Liver (tissue), 3 donors: ENCODE measurements at regions not wholly inside any gene's neighbourhood (a gene's known extent, or its start where the extent isn't known, plus 50 kb on each side); places are given as distances from the start of the nearest gene placed in this dataset.

Source experiments
- CTCF ChIP-seq: fragments of 150-350 bp; IDR thresholded peaks from 2 replicates; pipeline ENCODE4 v1.5.1; 2017; ENCODE audit warnings: improper control_type of control experiment, low read depth, low read length; ENCODE audit not compliant: missing input control
- FOXA1 ChIP-seq: IDR thresholded peaks from 2 replicates; pipeline ENCODE4 v1.6.1; 2016; ENCODE audit warnings: antibody characterized with exemption
- HNF4A ChIP-seq, 2 donors: conservative IDR thresholded peaks; 2 replicates each; pipeline ENCODE4 v1.6.1; 2016; ENCODE audit warnings: antibody characterized with exemption in 2 of 2, mild to moderate bottlenecking in 2 of 2
- HNF4G ChIP-seq: IDR thresholded peaks from 2 replicates; pipeline ENCODE4 v1.6.1; 2016; ENCODE audit warnings: antibody characterized with exemption
- JUND ChIP-seq, 2 donors: IDR thresholded peaks; 2 replicates each; pipeline ENCODE4 v1.6.1; 2016; ENCODE audit warnings: antibody characterized with exemption in 2 of 2
- RAD21 ChIP-seq, 2 donors: IDR thresholded peaks; 2 replicates each; pipeline ENCODE4 v1.6.1; 2016; ENCODE audit warnings: antibody characterized with exemption in 2 of 2, mild to moderate bottlenecking in 2 of 2
- SP1 ChIP-seq: IDR thresholded peaks from 2 replicates; pipeline ENCODE4 v1.6.1; 2018; ENCODE audit warnings: antibody characterized with exemption, mild to moderate bottlenecking
- TAF1 ChIP-seq: conservative IDR thresholded peaks from 2 replicates; pipeline ENCODE4 v1.6.1; 2016; ENCODE audit warnings: antibody characterized with exemption, mild to moderate bottlenecking
- TF ChIP-seq, protein P1 (sequence below): IDR thresholded peaks from 2 replicates; pipeline ENCODE4 v1.6.1; 2016; ENCODE audit warnings: antibody characterized with exemption
- donor health status: healthy.
- donor health status: healthy.

DNA sequence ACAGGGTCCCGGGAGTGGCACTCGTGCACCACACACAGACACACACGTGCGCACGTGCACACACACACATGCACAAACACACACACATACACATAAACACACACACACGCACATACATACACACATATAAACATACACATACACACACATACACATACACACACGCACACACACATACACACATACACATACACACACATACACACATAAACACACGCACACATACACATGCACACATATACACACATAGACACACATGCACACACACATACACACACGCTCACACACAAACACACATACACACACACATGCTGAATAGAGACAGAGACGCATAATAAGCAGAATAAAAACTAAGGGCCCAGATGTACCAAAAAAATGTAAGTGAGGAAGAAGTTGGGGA lies 332.2 kb upstream of the CXorf51B start:
- no peak for TF ChIP-seq JUND (IDR thresholded peaks at IDR 0.05)
- no peak for TF ChIP-seq CTCF
- TF ChIP-seq, protein P1, sequence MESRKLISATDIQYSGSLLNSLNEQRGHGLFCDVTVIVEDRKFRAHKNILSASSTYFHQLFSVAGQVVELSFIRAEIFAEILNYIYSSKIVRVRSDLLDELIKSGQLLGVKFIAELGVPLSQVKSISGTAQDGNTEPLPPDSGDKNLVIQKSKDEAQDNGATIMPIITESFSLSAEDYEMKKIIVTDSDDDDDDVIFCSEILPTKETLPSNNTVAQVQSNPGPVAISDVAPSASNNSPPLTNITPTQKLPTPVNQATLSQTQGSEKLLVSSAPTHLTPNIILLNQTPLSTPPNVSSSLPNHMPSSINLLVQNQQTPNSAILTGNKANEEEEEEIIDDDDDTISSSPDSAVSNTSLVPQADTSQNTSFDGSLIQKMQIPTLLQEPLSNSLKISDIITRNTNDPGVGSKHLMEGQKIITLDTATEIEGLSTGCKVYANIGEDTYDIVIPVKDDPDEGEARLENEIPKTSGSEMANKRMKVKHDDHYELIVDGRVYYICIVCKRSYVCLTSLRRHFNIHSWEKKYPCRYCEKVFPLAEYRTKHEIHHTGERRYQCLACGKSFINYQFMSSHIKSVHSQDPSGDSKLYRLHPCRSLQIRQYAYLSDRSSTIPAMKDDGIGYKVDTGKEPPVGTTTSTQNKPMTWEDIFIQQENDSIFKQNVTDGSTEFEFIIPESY: no peak
- TF ChIP-seq RAD21 (IDR thresholded peaks at IDR 0.05): no peak
- TF ChIP-seq HNF4A (conservative IDR thresholded peaks at IDR 0.05): no peak
- TF ChIP-seq TAF1: no peak
- TF ChIP-seq SP1: no peak
- no peak for TF ChIP-seq FOXA1
- TF ChIP-seq HNF4G: no peak
